Neuronal stem cell (in vitro differentiated cells): ENCODE measurements at regions not wholly inside any gene's neighbourhood (a gene's known extent, or its start where the extent isn't known, plus 50 kb on each side); places are given as distances from the start of the nearest gene placed in this dataset.

ENCODE experiments used
- DNase-seq: peaks from one replicate; pipeline ENCODE4 v3.0.0-alpha.2; 2013; ENCODE audit warnings: low spot score
- H2AFZ ChIP-seq: one replicate; pipeline ENCODE4 v1.6.1; 2013; ENCODE audit warnings: mild to moderate bottlenecking, low read length, inconsistent platforms
- H2AK5ac ChIP-seq: 2 replicates; pipeline ENCODE4 v1.6.1; 2013; ENCODE audit warnings: low read depth, mild to moderate bottlenecking, inconsistent platforms, low read length, moderate library complexity, mixed read lengths
- H2BK120ac ChIP-seq: 2 replicates; pipeline ENCODE4 v1.6.1; 2013; ENCODE audit warnings: low read depth, mild to moderate bottlenecking, inconsistent platforms, low read length, moderate library complexity, mixed read lengths
- H2BK12ac ChIP-seq: one replicate; pipeline ENCODE4 v1.6.1; 2013; ENCODE audit warnings: low read length, inconsistent platforms
- H2BK15ac ChIP-seq: 2 replicates; pipeline ENCODE4 v1.6.1; 2013; ENCODE audit warnings: mild to moderate bottlenecking, low read length, inconsistent platforms, mixed read lengths
- H2BK5ac ChIP-seq: one replicate; pipeline ENCODE4 v1.6.1; 2013; ENCODE audit warnings: inconsistent platforms, mild to moderate bottlenecking, low read length, moderate library complexity
- H3K14ac ChIP-seq: one replicate; pipeline ENCODE4 v1.6.1; 2013; ENCODE audit warnings: low read length, inconsistent platforms
- H3K18ac ChIP-seq: 2 replicates; pipeline ENCODE4 v1.6.1; 2013; ENCODE audit warnings: low read length, inconsistent platforms
- H3K23ac ChIP-seq: 2 replicates; pipeline ENCODE4 v1.6.1; 2013; ENCODE audit warnings: low read depth, mild to moderate bottlenecking, mixed read lengths, low read length, inconsistent platforms; ENCODE audit not compliant: poor library complexity
- H3K27ac ChIP-seq: replicated peaks from 3 replicates; pipeline ENCODE4 v1.5.1; 2013; ENCODE audit warnings: low read length, inconsistent platforms
- H3K27me3 ChIP-seq, 3 experiments: 2 replicates each; pipeline ENCODE4 v1.6.1; 2013; ENCODE audit warnings: low read length in 3 of 3, mild to moderate bottlenecking in 2 of 3, inconsistent platforms in 1 of 3, low read depth in 1 of 3, mixed read lengths in 1 of 3, moderate library complexity in 1 of 3; ENCODE audit not compliant: control insufficient read depth in 3 of 3, insufficient read depth in 3 of 3
- H3K36me3 ChIP-seq, 2 donors: replicated peaks in 1 of 2; 2 replicates each; pipeline ENCODE4 v1.6.1; 2013; ENCODE audit warnings: low read length in 2 of 2; ENCODE audit not compliant: control insufficient read depth in 2 of 2, insufficient read depth in 2 of 2
- H3K4ac ChIP-seq: 2 replicates; pipeline ENCODE4 v1.6.1; 2013; ENCODE audit warnings: inconsistent platforms, mild to moderate bottlenecking, low read length, moderate library complexity
- H3K4me1 ChIP-seq, 2 donors: 1 replicate in 1 of 2; 2 replicates in 1 of 2; pipeline ENCODE4 v1.6.1; 2013; ENCODE audit warnings: low read length in 2 of 2, low read depth in 1 of 2; ENCODE audit not compliant: control insufficient read depth in 2 of 2, insufficient read depth in 1 of 2
- H3K4me2 ChIP-seq: one replicate; pipeline ENCODE4 v1.6.1; 2013; ENCODE audit warnings: mild to moderate bottlenecking, low read length, inconsistent platforms; ENCODE audit not compliant: insufficient read depth, poor library complexity, severe bottlenecking
- H3K4me3 ChIP-seq, 2 donors: 2 replicates each; pipeline ENCODE4 v1.5.1; 2013; ENCODE audit warnings: low read length in 2 of 2, mild to moderate bottlenecking in 2 of 2, inconsistent platforms in 1 of 2, moderate library complexity in 1 of 2
- H3K79me1 ChIP-seq: one replicate; pipeline ENCODE4 v1.6.1; 2013; ENCODE audit warnings: low read depth, mild to moderate bottlenecking, inconsistent platforms, low read length, moderate library complexity
- H3K9ac ChIP-seq: one replicate; pipeline ENCODE4 v1.6.1; 2013; ENCODE audit warnings: mild to moderate bottlenecking, low read depth, low read length, inconsistent platforms; ENCODE audit not compliant: poor library complexity
- H3K9me3 ChIP-seq, 2 donors: replicated peaks in 1 of 2; 2 replicates each; pipeline versions ENCODE3 to v1.6.1; 2013; ENCODE audit warnings: low read length in 2 of 2, mild to moderate bottlenecking in 2 of 2, inconsistent platforms in 1 of 2, low read depth in 1 of 2, mixed read lengths in 1 of 2, moderate library complexity in 1 of 2; ENCODE audit not compliant: control insufficient read depth in 2 of 2, insufficient read depth in 1 of 2
- H4K8ac ChIP-seq: one replicate; pipeline ENCODE4 v1.6.1; 2013; ENCODE audit warnings: low read depth, mild to moderate bottlenecking, inconsistent platforms, low read length, moderate library complexity
- H4K91ac ChIP-seq: one replicate; pipeline ENCODE4 v1.6.1; 2013; ENCODE audit warnings: low read length, low read depth, mild to moderate bottlenecking, inconsistent platforms; ENCODE audit not compliant: poor library complexity
- WGBS, 2 donors: extraction: QIAGEN DNeasy Blood & Tissue Kit; methylation state at CpG; one replicate each; pipeline ENCODE4 v1.1.7; 2013; ENCODE audit warnings: missing lambda C conversion rate in 2 of 2, mixed read lengths in 1 of 2; ENCODE audit not compliant: insufficient read length in 2 of 2, insufficient replicate concordance in 1 of 2; ENCODE audit errors: extremely low coverage in 2 of 2; 5-methylcytosine and 5-hydroxymethylcytosine counted together

DNA sequence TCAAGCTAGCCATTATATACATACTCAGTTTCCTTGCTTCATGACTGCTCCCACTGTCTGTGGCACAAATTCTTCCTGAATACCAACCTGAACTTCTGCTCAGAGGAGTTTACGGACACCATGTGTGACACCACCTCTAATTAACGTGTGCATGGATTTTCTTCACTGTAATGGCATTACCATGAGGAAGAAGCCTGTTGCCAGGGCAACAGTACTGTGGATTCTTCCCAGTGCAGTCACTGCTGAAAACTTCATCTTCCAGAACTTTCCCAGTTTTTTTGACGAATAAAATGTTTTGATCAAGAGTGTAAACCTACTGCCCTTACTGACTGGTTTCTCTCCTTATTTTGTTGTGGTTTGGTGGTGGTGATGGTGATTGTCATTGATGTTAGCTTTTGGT, 444.3 kb upstream of the NRSN1 start:
- WGBS, 2 donors: no CpG with 5 or more reads among the region's 3 CpGs
- H2BK120ac ChIP-seq: no peak overlapping the region
- H3K27ac ChIP-seq: no peak overlapping the region

DNA sequence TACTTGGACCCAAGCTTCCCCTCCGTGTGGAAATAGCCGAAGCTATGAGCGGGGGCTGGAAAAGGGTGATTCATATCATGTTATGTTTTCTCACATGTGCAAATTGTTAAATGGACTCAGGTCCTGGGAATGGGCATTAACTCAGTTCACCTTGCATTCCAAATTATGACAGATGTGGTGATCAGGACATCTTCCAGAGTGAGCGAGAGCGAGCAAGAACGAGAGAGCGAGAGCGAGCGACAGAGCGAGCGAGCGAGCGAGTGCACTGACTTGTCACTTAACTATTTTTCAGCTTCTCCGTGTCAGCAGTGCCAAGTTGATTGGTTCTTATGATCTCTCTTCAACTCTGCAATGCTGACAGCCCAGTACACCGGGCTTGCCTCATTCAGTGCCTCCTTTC, 437.4 kb upstream of the NRSN1 start:
- H2BK5ac ChIP-seq: no peak overlapping the region
- no CpG with 5 or more reads among the region's 15 CpGs for WGBS, 2 donors
- H3K4me2 ChIP-seq: no peak overlapping the region
- H2AK5ac ChIP-seq: no peak overlapping the region
- H2BK15ac ChIP-seq: no peak overlapping the region
- H3K18ac ChIP-seq: no peak overlapping the region
- H2BK120ac ChIP-seq: no peak overlapping the region
- no peak overlapping the region for H4K8ac ChIP-seq
- H3K27ac ChIP-seq: no peak overlapping the region
- H3K79me1 ChIP-seq: no peaks in the 10 kb centered on the region
- no peak overlapping the region for H3K4ac ChIP-seq
- no peaks in the 10 kb centered on the region for H3K9me3 ChIP-seq
- H3K9ac ChIP-seq: no peak overlapping the region
- no peak for DNase-seq
- no peaks in the 10 kb centered on the region for H3K36me3 ChIP-seq
- H3K14ac ChIP-seq: no peak overlapping the region
- no peak overlapping the region for H2BK12ac ChIP-seq
- H3K4me1 ChIP-seq: peaks cover 0 to 2% of the 10 kb centered on the region in 2 donors
- no peak overlapping the region for H2AFZ ChIP-seq
- no peak overlapping the region for H3K23ac ChIP-seq
- H4K91ac ChIP-seq: no peak overlapping the region
- no peak overlapping the region for H3K4me3 ChIP-seq
- no peaks in the 10 kb centered on the region for H3K27me3 ChIP-seq

More for the DNA sequence above, 444.3 kb upstream of the NRSN1 start:
- H3K9ac ChIP-seq: no peak overlapping the region
- H3K36me3 ChIP-seq: no peaks in the 10 kb centered on the region
- H2AK5ac ChIP-seq: no peak overlapping the region
- H3K4me3 ChIP-seq: no peak overlapping the region
- H3K18ac ChIP-seq: no peak overlapping the region
- no peak overlapping the region for H2AFZ ChIP-seq
- no peak overlapping the region for H3K14ac ChIP-seq
- no peak overlapping the region for H2BK12ac ChIP-seq
- H3K9me3 ChIP-seq: no peaks in the 10 kb centered on the region
- no peak for DNase-seq
- H4K91ac ChIP-seq: no peak overlapping the region
- H2BK15ac ChIP-seq: no peak overlapping the region
- H3K27me3 ChIP-seq: no peaks in the 10 kb centered on the region
- H2BK5ac ChIP-seq: no peak overlapping the region
- no peak overlapping the region for H3K23ac ChIP-seq
- peaks cover 2% of the 10 kb centered on the region in 2 donors for H3K4me1 ChIP-seq
- H4K8ac ChIP-seq: no peak overlapping the region
- H3K4ac ChIP-seq: no peak overlapping the region
- H3K79me1 ChIP-seq: no peaks in the 10 kb centered on the region
- H3K4me2 ChIP-seq: no peak overlapping the region

DNA sequence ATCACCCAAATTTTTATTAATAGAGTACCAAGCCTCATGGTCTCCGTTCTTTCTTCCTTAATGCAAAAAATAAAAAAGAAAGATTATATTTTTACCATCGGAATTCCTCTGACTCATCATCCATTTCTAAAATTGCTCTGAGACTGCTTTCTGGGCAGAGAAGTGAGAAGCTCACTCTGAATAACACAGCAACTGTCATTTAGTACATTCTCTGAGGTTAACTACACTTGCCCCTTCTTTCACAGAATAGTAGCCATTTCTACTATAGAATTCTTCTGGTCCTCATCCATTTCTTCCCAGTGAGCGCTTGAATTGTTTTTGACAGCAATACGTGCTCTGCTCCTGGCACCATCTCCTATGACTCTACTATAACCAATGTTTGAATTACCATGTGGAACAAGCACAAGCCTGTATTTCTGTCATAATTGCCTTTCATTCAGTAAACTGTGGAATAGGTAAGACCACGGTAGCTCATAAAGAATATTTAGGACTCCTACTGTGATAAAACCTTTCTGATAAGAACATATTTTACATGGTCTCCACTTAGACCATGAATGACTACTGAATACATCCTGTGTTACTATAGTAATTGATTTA, 435.5 kb upstream of the NRSN1 start:
- H2BK12ac ChIP-seq: no peak overlapping the region
- H3K9me3 ChIP-seq: no peaks in the 10 kb centered on the region
- no peak overlapping the region for H3K23ac ChIP-seq
- DNase-seq: no peak
- H3K4ac ChIP-seq: no peak overlapping the region
- no peak overlapping the region for H2BK5ac ChIP-seq
- no peak overlapping the region for H4K91ac ChIP-seq
- H3K14ac ChIP-seq: no peak overlapping the region
- no peaks in the 10 kb centered on the region for H3K4me1 ChIP-seq
- H4K8ac ChIP-seq: no peak overlapping the region
- H2AK5ac ChIP-seq: no peak overlapping the region
- H2BK15ac ChIP-seq: no peak overlapping the region
- H3K9ac ChIP-seq: no peak overlapping the region
- WGBS, 2 donors: no CpG with 5 or more reads among the region's 5 CpGs
- no peak overlapping the region for H3K27ac ChIP-seq
- no peaks in the 10 kb centered on the region for H3K36me3 ChIP-seq
- no peaks in the 10 kb centered on the region for H3K27me3 ChIP-seq
- no peak overlapping the region for H3K4me2 ChIP-seq
- H3K18ac ChIP-seq: no peak overlapping the region
- H3K4me3 ChIP-seq: no peak overlapping the region
- no peak overlapping the region for H2BK120ac ChIP-seq
- H3K79me1 ChIP-seq: no peaks in the 10 kb centered on the region
- no peak overlapping the region for H2AFZ ChIP-seq

DNA sequence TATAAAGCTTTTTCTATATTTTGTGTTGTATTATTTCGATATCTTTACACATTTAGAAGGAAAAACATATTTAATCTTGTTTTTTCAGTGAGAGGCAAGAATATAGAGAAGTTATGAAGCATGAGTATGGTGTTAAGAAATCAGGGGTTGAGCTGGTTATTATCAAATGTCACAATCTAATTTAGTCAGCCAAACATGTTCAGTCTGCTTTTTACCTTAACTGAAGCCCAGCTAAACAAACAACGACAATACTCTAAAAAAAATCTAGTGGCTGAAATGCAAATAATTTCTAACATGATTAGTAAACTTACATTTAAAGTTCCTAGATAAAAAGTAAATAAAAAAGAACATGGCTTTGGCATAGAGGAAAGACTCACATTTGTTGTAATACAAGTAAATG, 433.8 kb upstream of the NRSN1 start:
- no peak overlapping the region for H2BK15ac ChIP-seq
- no peak overlapping the region for H3K4ac ChIP-seq
- no peak overlapping the region for H2BK120ac ChIP-seq
- H4K8ac ChIP-seq: no peak overlapping the region
- no peak overlapping the region for H3K27ac ChIP-seq
- H4K91ac ChIP-seq: no peak overlapping the region
- H3K14ac ChIP-seq: no peak overlapping the region
- H2BK12ac ChIP-seq: no peak overlapping the region
- DNase-seq: no peak
- H3K36me3 ChIP-seq: no peaks in the 10 kb centered on the region
- no peaks in the 10 kb centered on the region for H3K4me1 ChIP-seq
- H2AFZ ChIP-seq: no peak overlapping the region
- no peaks in the 10 kb centered on the region for H3K9me3 ChIP-seq
- H3K27me3 ChIP-seq: no peaks in the 10 kb centered on the region
- H3K79me1 ChIP-seq: no peaks in the 10 kb centered on the region
- no peak overlapping the region for H3K23ac ChIP-seq
- no peak overlapping the region for H3K9ac ChIP-seq
- H2AK5ac ChIP-seq: no peak overlapping the region
- H2BK5ac ChIP-seq: no peak overlapping the region
- H3K4me2 ChIP-seq: no peak overlapping the region
- H3K4me3 ChIP-seq: no peak overlapping the region
- H3K18ac ChIP-seq: no peak overlapping the region
- WGBS, 2 donors: no CpG with 5 or more reads among the region's 2 CpGs
